ENCODE measurements at regions not wholly inside any gene's neighbourhood (a gene's known extent, or its start where the extent isn't known, plus 50 kb on each side); places are given as distances from the start of the nearest gene placed in this dataset.
A peak's percentile ranks its signal among the peaks of the same experiment; 100 is the strongest.

GRCh38 chr18:62457877-62458276 is 64.9 kb upstream of the ZCCHC2 start:
- DNase-seq, result peak; percentile 73
- no peaks in the 10 kb centered on the region for H3K27me3 Mint-ChIP-seq (ENCODE audit: insufficient read depth)
- Histone ChIP-seq H3K4me1 (ENCODE audit: control insufficient read depth, insufficient read depth, low read length) (no peaks in the 10 kb centered on the region), H3K27ac (ENCODE audit: low read depth, low read length) (no peak overlapping the region), H3K4me3 (ENCODE audit: low read length) (no peak overlapping the region), H3K9me3 (ENCODE audit: control insufficient read depth, low read length) (no peaks in the 10 kb centered on the region), H3K9ac (ENCODE audit: extremely low read depth, low read length, poor library complexity, severe bottlenecking) (no peak overlapping the region), H3K27me3 (ENCODE audit: control insufficient read depth, insufficient read depth, low read length, poor library complexity, severe bottlenecking) (no peaks in the 10 kb centered on the region), H3K36me3 (ENCODE audit: control insufficient read depth, insufficient read depth, low read length) (no peaks in the 10 kb centered on the region)
- H3K36me3 Mint-ChIP-seq (ENCODE audit: low read depth), result no peaks in the 10 kb centered on the region
- no peak overlapping the region for H3K27ac Mint-ChIP-seq
- 60 to 94% methylated on average over 2 to 3 of the region's 3 CpGs for WGBS, 2 experiments (ENCODE audit: insufficient coverage in 1 of 2, insufficient read length in 1 of 2)
- no peaks in the 10 kb centered on the region for H3K9me3 Mint-ChIP-seq
- no peak overlapping the region for H3K4me3 Mint-ChIP-seq
- no peak for TF ChIP-seq CTCF (conservative IDR thresholded peaks at IDR 0.05)
- H3K4me1 Mint-ChIP-seq, result no peaks in the 10 kb centered on the region

- 74 to 90% methylated on average over 2 of the region's 2 CpGs for WGBS, 2 experiments (ENCODE audit: insufficient coverage in 1 of 2, insufficient read length in 1 of 2)
- peak; percentile 52 for TF ChIP-seq CTCF (conservative IDR thresholded peaks at IDR 0.05)
- Mint-ChIP-seq H3K4me3 (no peak overlapping the region), H3K9me3 (no peaks in the 10 kb centered on the region), H3K27ac (no peak overlapping the region), H3K27me3 (ENCODE audit: insufficient read depth) (no peaks in the 10 kb centered on the region), H3K4me1 (no peaks in the 10 kb centered on the region), H3K36me3 (ENCODE audit: low read depth) (no peaks in the 10 kb centered on the region)
- Histone ChIP-seq H3K4me3 (ENCODE audit: low read length) (no peak overlapping the region), H3K27me3 (ENCODE audit: control insufficient read depth, insufficient read depth, low read length, poor library complexity, severe bottlenecking) (no peaks in the 10 kb centered on the region), H3K27ac (ENCODE audit: low read depth, low read length) (no peak overlapping the region), H3K9me3 (ENCODE audit: control insufficient read depth, low read length) (no peaks in the 10 kb centered on the region), H3K36me3 (ENCODE audit: control insufficient read depth, insufficient read depth, low read length) (no peaks in the 10 kb centered on the region), H3K9ac (ENCODE audit: extremely low read depth, low read length, poor library complexity, severe bottlenecking) (no peak overlapping the region), H3K4me1 (ENCODE audit: control insufficient read depth, insufficient read depth, low read length) (no peaks in the 10 kb centered on the region)
- DNase-seq, result no peak
Measured at GRCh38 chr18:62458346-62458745, 64.5 kb upstream of the ZCCHC2 start.

GRCh38 chr18:62458868-62459716 is 63.7 kb upstream of the ZCCHC2 start:
- H3K9me3 Mint-ChIP-seq, result no peaks in the 10 kb centered on the region
- Histone ChIP-seq H3K27me3 (ENCODE audit: control insufficient read depth, insufficient read depth, low read length, poor library complexity, severe bottlenecking) (no peaks in the 10 kb centered on the region), H3K36me3 (ENCODE audit: control insufficient read depth, insufficient read depth, low read length) (no peaks in the 10 kb centered on the region), H3K9me3 (ENCODE audit: control insufficient read depth, low read length) (no peaks in the 10 kb centered on the region), H3K27ac (ENCODE audit: low read depth, low read length) (no peak overlapping the region), H3K4me1 (ENCODE audit: control insufficient read depth, insufficient read depth, low read length) (no peaks in the 10 kb centered on the region), H3K4me3 (ENCODE audit: low read length) (no peak overlapping the region), H3K9ac (ENCODE audit: extremely low read depth, low read length, poor library complexity, severe bottlenecking) (no peak overlapping the region)
- H3K4me3 Mint-ChIP-seq, result no peak overlapping the region
- no peaks in the 10 kb centered on the region for H3K36me3 Mint-ChIP-seq (ENCODE audit: low read depth)
- no peak for TF ChIP-seq CTCF (conservative IDR thresholded peaks at IDR 0.05)
- no peak overlapping the region for H3K27ac Mint-ChIP-seq
- no peaks in the 10 kb centered on the region for H3K27me3 Mint-ChIP-seq (ENCODE audit: insufficient read depth)
- no peaks in the 10 kb centered on the region for H3K4me1 Mint-ChIP-seq
- DNase-seq, result no peak
- WGBS, 2 experiments (ENCODE audit: insufficient coverage in 1 of 2, insufficient read length in 1 of 2), result 91 to 94% methylated on average over 7 to 12 of the region's 12 CpGs

All from endodermal cell (in vitro differentiated cells).